IPS-NIHi7 (cell line): ENCODE measurements at regions not wholly inside any gene's neighbourhood (a gene's known extent, or its start where the extent isn't known, plus 50 kb on each side); places are given as distances from the start of the nearest gene placed in this dataset.

Experiments used
- DNase-seq: peaks from one replicate; pipeline ENCODE4 v3.0.0; 2012; ENCODE audit warnings: mixed read lengths; ENCODE audit errors: extremely low spot score

GRCh38 chr15:80308002-80308401 lies 56.0 kb upstream of the CTXND1 start:
- peak; percentile 62 for DNase-seq

- peak; percentile 68 for DNase-seq
Measured at GRCh38 chr15:80309769-80310384, 57.9 kb upstream of the CTXND1 start.

GRCh38 chr15:80310776-80311175 lies 58.8 kb upstream of the CTXND1 start:
- no peak for DNase-seq

GRCh38 chr15:80315289-80315987 lies 63.4 kb upstream of the CTXND1 start:
- no peak for DNase-seq

GRCh38 chr15:80317389-80318182 lies 65.6 kb upstream of the CTXND1 start:
- no peak for DNase-seq

- DNase-seq, result no peak
Measured at GRCh38 chr15:80321853-80322252, 69.8 kb upstream of the CTXND1 start.

- no peak for DNase-seq
Measured at GRCh38 chr15:80323285-80323684, 71.3 kb upstream of the CTXND1 start.

GRCh38 chr15:80324545-80325080 lies 72.6 kb upstream of the CTXND1 start:
- no peak for DNase-seq

GRCh38 chr15:80325206-80325605 lies 73.2 kb upstream of the CTXND1 start:
- DNase-seq, result no peak

- DNase-seq, result no peak
Measured at GRCh38 chr15:80326270-80326669, 74.3 kb upstream of the CTXND1 start.

- no peak for DNase-seq
Measured at GRCh38 chr15:80328496-80328895, 75.7 kb upstream of the ARNT2 start.

GRCh38 chr15:80331886-80332406 lies 72.2 kb upstream of the ARNT2 start:
- DNase-seq, result no peak

GRCh38 chr15:80333261-80333660 lies 70.9 kb upstream of the ARNT2 start:
- DNase-seq, result no peak

GRCh38 chr15:80334521-80334920 lies 69.7 kb upstream of the ARNT2 start:
- DNase-seq, result no peak

- DNase-seq, result no peak
Measured at GRCh38 chr15:80339601-80340000, 64.6 kb upstream of the ARNT2 start.

- DNase-seq, result no peak
Measured at GRCh38 chr15:80342148-80342547, 62.0 kb upstream of the ARNT2 start.

GRCh38 chr15:80343554-80343992 lies 60.6 kb upstream of the ARNT2 start:
- no peak for DNase-seq

GRCh38 chr15:80350941-80351610 lies 53.1 kb upstream of the ARNT2 start:
- DNase-seq, result no peak
